8988T (cell line): ENCODE measurements at regions not wholly inside any gene's neighbourhood (a gene's known extent, or its start where the extent isn't known, plus 50 kb on each side); places are given as distances from the start of the nearest gene placed in this dataset.
"Not testable (repeated sequence)": the region's sequence is repeated elsewhere in the genome, so short reads cannot be mapped to it uniquely, and the experiment has no call there.

Experiments used
- DNase-seq: peaks from one replicate; pipeline ENCODE4 v3.0.0; 2011

DNA sequence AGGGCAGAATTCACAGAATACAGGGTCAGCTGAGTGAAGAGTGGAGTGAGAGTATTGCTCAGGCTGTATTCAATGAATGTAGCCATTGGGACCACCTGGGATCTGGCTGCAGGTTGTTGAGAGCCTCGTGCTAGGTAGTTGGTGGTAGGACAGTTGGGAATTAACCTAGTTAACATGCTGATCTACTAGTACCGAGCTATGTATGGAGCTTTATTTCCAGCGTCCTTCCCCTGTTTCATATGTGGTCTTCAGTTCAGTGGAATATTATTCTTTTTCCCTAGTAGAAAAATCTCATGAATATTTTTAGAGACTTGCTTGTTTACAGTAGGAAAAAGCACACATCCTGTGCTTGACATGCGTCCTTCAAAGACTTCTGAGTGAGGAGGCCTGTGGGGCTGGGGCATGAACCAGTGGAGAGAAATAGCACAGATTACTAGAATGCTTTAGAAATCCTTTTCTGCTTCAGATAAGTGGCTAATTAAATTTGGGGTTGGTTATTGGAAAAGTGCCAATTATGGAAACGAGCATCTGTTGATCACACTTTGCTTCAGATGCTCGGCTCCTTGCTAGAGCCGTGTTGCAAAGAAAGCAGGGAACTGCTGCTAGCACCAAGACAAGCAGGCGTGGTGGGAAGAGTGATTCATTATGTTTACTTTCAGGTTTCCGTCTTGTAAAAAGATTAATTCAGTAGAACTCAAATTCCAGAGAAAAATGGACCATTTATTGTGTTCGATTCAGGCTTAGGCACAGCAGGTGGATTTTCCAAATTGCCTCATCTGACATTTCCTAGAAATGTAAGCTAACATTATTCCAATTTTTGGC, 53.6 kb downstream of the ARF6 start:
- DNase-seq: no peak

DNA sequence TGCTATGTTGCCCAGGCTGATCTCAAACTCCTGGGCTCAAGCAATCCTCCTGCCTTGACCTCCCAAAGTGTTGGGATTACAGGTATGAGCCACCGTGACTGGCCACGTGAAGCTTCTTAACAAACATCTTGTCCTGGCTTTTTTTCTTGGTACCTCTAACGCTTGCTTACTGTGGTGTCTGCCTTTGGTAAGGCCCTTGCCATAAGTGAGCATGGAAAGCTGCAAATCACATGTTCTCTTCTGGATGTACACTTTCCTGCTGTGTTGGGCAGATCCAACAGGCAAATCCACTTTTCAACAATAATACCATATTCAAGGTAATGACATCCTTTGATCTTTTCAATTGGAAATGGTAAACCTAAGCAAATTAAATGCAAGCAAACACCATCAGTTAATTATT, 54.6 kb downstream of the ARF6 start:
- DNase-seq: no peak

DNA sequence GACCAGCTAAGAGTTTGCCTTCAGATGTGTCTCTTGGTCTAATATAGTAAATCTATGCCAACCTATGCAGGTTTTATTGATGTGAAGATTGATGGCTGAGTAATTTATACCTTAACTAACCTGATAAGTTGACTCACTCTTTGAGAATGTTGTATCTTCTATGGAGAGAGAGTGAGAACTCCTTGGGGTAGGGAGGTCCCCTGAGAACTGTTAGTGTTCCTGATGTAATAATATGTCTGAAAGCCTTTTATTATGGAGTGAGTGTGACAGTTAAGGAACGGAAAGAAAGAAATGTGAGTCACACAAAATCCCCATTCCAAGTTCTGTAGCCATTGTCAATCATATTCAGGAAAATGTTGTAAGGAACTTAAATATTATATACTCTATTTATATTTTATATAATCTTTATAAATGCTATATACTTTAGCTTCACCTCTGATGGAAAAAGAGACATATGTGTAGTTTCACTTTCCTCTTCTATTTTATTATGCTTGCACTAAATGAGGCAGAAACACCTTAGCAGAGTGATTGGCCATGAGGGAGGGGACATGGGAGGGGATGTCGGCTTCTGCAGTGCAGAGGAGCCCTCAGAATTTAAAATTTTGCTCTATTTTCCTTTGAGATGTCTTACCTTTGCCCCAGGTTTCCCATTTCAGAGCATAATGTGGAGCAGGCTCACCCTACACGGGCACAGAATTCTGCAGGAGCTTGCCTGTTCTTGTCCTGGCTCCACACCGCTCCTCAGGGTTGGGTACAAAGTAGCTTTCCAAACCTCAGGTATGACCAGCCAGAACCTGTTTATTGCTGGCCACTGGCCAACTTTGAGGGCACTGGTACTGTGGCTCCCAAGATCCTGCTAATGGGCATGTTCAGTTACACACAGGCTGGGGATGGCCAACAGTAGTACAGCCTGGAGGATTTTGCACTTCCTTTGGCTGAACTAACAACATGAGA, 57.7 kb downstream of the ARF6 start:
- no peak for DNase-seq

GRCh38 chr14:49951229-49951607, 58.3 kb downstream of the ARF6 start:
- no peak for DNase-seq

DNA sequence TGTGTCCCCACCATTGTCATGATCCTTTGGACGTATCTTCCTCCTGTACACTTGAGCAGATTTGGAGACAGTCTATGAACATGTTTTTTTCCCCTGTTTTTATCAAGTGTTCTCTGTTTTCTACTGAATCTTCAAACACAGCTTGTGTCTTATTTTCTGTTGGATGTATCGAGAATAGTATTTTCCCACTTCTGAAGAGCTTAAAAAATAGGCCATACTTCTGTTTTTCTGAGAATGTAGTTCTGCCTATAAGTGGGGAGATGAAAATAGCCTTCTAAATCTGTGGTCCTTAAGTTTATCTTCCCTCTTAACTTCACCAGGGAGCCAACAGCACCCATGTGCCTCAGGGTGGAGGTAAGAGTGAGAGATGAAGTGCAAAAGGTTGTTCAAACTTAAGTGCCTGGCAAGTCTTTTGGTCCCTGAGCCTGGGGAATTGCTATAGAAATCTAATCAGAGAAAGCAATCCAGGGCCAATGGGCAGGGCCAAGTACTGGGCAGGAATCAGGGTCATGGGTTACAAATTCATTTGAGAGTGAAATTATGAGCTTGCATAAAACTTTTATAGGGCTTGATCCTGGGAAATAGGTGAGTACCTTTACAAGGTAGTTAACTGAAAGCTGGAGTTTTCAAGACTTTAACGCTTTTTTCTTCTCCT, 58.9 kb downstream of the ARF6 start:
- no peak for DNase-seq

GRCh38 chr14:49953196-49953595, 60.3 kb downstream of the ARF6 start:
- DNase-seq: no peak

DNA sequence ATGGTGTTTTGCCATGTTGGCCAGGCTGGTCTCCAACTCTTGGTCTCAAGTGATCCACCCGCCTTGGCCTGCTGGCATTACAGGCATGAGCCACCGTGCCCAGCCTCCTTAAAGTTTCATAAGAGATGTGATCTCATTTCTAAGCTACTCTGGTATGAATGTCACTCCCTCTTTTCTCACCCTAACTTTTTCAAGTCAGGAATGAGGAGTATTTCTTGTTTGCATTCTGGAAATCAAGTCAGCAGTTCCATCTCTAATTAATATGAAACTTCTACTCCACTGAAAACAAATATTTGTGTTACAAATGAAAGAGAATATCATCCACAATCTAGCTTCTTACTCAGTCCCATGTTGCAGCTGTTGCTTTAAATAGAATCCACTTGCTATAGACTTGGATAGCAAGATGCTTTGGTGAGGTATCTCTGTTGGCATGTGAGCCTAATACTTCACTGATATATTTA, 61.3 kb downstream of the ARF6 start:
- no peak for DNase-seq

- no peak for DNase-seq
Measured at GRCh38 chr14:49955024-49955423, 62.1 kb downstream of the ARF6 start.

- DNase-seq: no peak
Measured at GRCh38 chr14:49957089-49957852, 64.4 kb downstream of the ARF6 start.

- no peak for DNase-seq
Measured at GRCh38 chr14:49959822-49960408, 67.0 kb downstream of the ARF6 start.

GRCh38 chr14:49960453-49960852, 67.6 kb downstream of the ARF6 start:
- no peak for DNase-seq

- no peak for DNase-seq
Measured at GRCh38 chr14:49961270-49962222, 68.7 kb downstream of the ARF6 start.

GRCh38 chr14:49962621-49963020, 69.7 kb downstream of the ARF6 start:
- no peak for DNase-seq

- not testable (repeated sequence) for DNase-seq
Measured at GRCh38 chr14:49965068-49965651, 72.3 kb downstream of the ARF6 start.

GRCh38 chr14:49966304-49966809, 73.5 kb downstream of the ARF6 start:
- DNase-seq: no peak

- no peak for DNase-seq
Measured at GRCh38 chr14:49966971-49967630, 74.2 kb downstream of the ARF6 start.

DNA sequence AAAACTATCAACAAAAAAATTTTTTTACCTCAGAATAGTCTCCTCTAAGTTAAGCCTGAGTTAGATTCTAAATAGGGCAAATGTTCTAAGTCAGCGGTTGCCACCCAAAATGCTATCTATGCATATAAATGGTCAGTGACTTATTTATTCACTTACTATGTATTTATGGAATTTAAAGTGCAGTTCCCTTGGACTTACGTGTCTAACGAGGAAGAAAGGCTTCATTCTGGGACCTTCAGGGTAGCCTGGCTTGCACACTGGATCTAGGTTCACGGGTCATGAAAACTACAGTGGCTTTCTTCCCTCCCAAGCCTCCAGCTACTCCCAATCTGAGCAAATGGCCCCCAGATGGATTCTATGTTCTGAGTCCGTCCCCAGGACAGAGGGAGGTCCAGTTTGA, 77.1 kb downstream of the ARF6 start:
- no peak for DNase-seq

- DNase-seq: no peak
Measured at GRCh38 chr14:49970474-49971147, 77.7 kb downstream of the ARF6 start.
